MM.1S (cell line): ENCODE measurements at regions not wholly inside any gene's neighbourhood (a gene's known extent, or its start where the extent isn't known, plus 50 kb on each side); places are given as distances from the start of the nearest gene placed in this dataset.

ENCODE experiments used
- DNase-seq: peaks from one replicate; pipeline ENCODE4 v3.0.0-alpha.2; 2015
- H2AFZ ChIP-seq: fragments of 300-600 bp; sonication (generic); 2 replicates; pipeline ENCODE4 v1.6.0; 2016; ENCODE audit warnings: antibody characterized with exemption, low read length
- H3F3A ChIP-seq: fragments of 300-600 bp; sonication (generic); 2 replicates; pipeline ENCODE4 v1.6.1; 2016; ENCODE audit warnings: mild to moderate bottlenecking, antibody characterized with exemption, low read length, moderate library complexity, mixed read lengths; ENCODE audit not compliant: insufficient read depth
- H3K27ac ChIP-seq: fragments of 300-600 bp; sonication (generic); 2 replicates; pipeline ENCODE4 v1.5.1; 2016; ENCODE audit warnings: mild to moderate bottlenecking, low read length
- H3K27me3 ChIP-seq: fragments of 300-600 bp; sonication (generic); replicated peaks from 2 replicates; pipeline ENCODE4 v1.6.0; 2016; ENCODE audit warnings: low read length; ENCODE audit not compliant: insufficient read depth
- H3K36me3 ChIP-seq: fragments of 300-600 bp; sonication (generic); replicated peaks from 2 replicates; pipeline ENCODE4 v1.6.1; 2016; ENCODE audit warnings: mild to moderate bottlenecking, low read length, mixed read lengths; ENCODE audit not compliant: insufficient read depth
- H3K4me1 ChIP-seq: fragments of 300-600 bp; sonication (generic); 2 replicates; pipeline ENCODE4 v1.6.1; 2016; ENCODE audit warnings: low read length, mixed read lengths
- H3K4me2 ChIP-seq: fragments of 300-600 bp; sonication (generic); 2 replicates; pipeline ENCODE4 v1.6.0; 2016; ENCODE audit warnings: low read depth, low read length
- H3K4me3 ChIP-seq: fragments of 300-600 bp; sonication (generic); 2 replicates; pipeline ENCODE4 v1.5.1; 2016; ENCODE audit warnings: low read length, mixed read lengths
- H3K79me2 ChIP-seq: fragments of 300-600 bp; sonication (generic); 2 replicates; pipeline ENCODE4 v1.6.1; 2016; ENCODE audit warnings: mixed run types, low read length, mixed read lengths
- H3K9ac ChIP-seq: fragments of 300-600 bp; sonication (generic); 2 replicates; pipeline ENCODE4 v1.6.1; 2016; ENCODE audit warnings: low read length, mixed read lengths
- H3K9me2 ChIP-seq: fragments of 300-600 bp; sonication (generic); replicated peaks from 2 replicates; pipeline ENCODE4 v1.6.1; 2016; ENCODE audit warnings: mild to moderate bottlenecking, low read length, mixed read lengths; ENCODE audit not compliant: insufficient read depth
- H3K9me3 ChIP-seq: fragments of 300-600 bp; sonication (generic); replicated peaks from 2 replicates; pipeline ENCODE4 v1.6.1; 2016; ENCODE audit warnings: mild to moderate bottlenecking, low read length, mixed read lengths; ENCODE audit not compliant: insufficient read depth
- H4K20me1 ChIP-seq: fragments of 300-600 bp; sonication (generic); 2 replicates; pipeline ENCODE4 v1.6.1; 2016; ENCODE audit warnings: mild to moderate bottlenecking, low read length, moderate library complexity, mixed read lengths; ENCODE audit not compliant: insufficient read depth
- EZH2 ChIP-seq: fragments of 300-600 bp; sonication (generic); optimal IDR thresholded peaks from 2 replicates; pipeline ENCODE3; 2017; ENCODE audit warnings: low read depth, mild to moderate bottlenecking, antibody characterized with exemption, low read length, mixed read lengths
- EZH2phosphoT487 ChIP-seq: fragments of 300-600 bp; sonication (generic); IDR thresholded peaks from 2 replicates; pipeline ENCODE4 v1.6.1; 2018; ENCODE audit warnings: antibody characterized with exemption, low read length
- TF ChIP-seq, protein P1 (sequence below): fragments of 300-600 bp; sonication (generic); IDR thresholded peaks from 2 replicates; pipeline ENCODE4 v1.5.1; 2016; ENCODE audit warnings: antibody characterized with exemption, low read length, mixed read lengths

DNA sequence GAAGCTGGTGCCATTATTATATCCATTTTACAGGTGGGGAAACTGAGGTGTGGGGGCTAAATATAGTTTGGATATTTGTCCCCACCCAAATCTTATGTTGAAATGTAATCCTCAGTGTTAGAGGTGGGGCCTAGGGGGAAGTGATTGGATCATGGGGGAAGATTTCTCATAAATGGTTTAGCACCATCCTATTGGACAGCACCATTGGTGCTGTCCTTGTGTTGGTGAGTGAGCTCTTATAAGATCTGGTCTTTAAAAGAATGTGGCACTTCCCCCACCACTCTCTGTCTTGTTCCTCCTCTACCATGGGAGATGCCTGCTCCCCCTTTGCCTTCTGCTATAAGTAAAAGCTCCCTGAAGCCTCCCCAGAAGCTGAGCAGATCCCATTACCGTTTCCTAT, 119.8 kb upstream of the SEC14L1 start:
- Histone ChIP-seq H3K4me1 (no peaks in the 10 kb centered on the region), H3K4me3 (no peak overlapping the region), H3K27ac (no peak overlapping the region), H3F3A (no peaks in the 10 kb centered on the region), H3K9ac (no peak overlapping the region), H2AFZ (no peak overlapping the region), H3K36me3 (no peaks in the 10 kb centered on the region), H3K79me2 (no peaks in the 10 kb centered on the region), H3K9me3 (no peaks in the 10 kb centered on the region), H3K4me2 (no peak overlapping the region), H3K27me3 (no peaks in the 10 kb centered on the region), H3K9me2 (no peaks in the 10 kb centered on the region), H4K20me1 (no peaks in the 10 kb centered on the region)
- TF ChIP-seq EZH2phosphoT487, result no peak
- DNase-seq, result no peak

DNA sequence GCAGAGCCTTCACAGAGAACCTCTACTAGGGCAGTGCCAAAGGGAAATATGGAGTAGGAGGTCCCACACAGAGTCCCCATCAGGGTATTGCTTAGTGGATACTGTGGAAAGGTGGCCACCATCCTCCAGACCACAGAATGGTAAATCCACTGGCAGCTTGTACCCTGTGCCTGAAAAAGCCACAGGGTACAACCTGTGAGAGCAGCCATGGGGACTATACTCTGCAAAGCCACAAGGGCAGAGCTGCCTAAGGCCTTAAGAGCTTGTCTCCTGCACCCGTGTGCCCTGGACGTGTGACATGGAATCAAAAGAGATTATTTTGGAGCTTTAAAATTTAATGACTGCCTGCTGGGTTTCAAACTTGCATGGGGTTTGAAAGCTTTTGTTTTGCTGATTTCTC, 118.0 kb upstream of the SEC14L1 start:
- H3K27me3 ChIP-seq, result no peaks in the 10 kb centered on the region
- H3K9me3 ChIP-seq, result no peaks in the 10 kb centered on the region
- DNase-seq, result no peak
- no peaks in the 10 kb centered on the region for H4K20me1 ChIP-seq
- no peak overlapping the region for H3K9ac ChIP-seq
- no peaks in the 10 kb centered on the region for H3K9me2 ChIP-seq
- no peak overlapping the region for H3K4me3 ChIP-seq
- no peaks in the 10 kb centered on the region for H3K79me2 ChIP-seq
- no peaks in the 10 kb centered on the region for H3K36me3 ChIP-seq
- H3K4me2 ChIP-seq, result no peak overlapping the region
- TF ChIP-seq EZH2, result no peak
- no peaks in the 10 kb centered on the region for H3F3A ChIP-seq
- no peak overlapping the region for H2AFZ ChIP-seq
- H3K27ac ChIP-seq, result no peak overlapping the region
- H3K4me1 ChIP-seq, result no peaks in the 10 kb centered on the region

DNA sequence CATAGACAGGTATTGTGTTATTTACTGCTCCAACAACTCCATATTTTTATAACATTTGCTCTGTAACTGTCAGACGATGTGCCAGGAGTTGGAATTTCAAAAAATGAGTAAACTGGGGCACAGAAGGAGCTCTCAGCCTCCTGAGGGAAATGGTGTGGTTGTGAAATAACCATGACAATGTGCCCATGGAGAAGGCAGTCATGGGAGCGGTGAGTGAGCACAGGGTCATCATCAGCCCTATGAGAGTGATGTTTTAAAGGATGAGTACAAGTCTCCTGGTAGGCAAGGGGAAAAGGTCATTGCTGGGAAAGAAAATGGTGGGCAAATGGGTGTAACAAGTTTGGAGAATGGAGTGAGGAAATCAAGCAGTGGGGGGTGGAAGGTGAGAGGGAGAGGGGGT, 115.0 kb upstream of the SEC14L1 start:
- Histone ChIP-seq H2AFZ (no peak overlapping the region), H3K4me3 (no peak overlapping the region), H3K27ac (no peak overlapping the region), H4K20me1 (no peaks in the 10 kb centered on the region), H3K79me2 (no peaks in the 10 kb centered on the region), H3K9me3 (no peaks in the 10 kb centered on the region), H3K36me3 (no peaks in the 10 kb centered on the region), H3F3A (no peaks in the 10 kb centered on the region), H3K4me2 (no peak overlapping the region), H3K9ac (no peak overlapping the region), H3K27me3 (no peaks in the 10 kb centered on the region), H3K9me2 (no peaks in the 10 kb centered on the region), H3K4me1 (no peaks in the 10 kb centered on the region)
- TF ChIP-seq EZH2 (no peak), EZH2phosphoT487 (no peak)
- TF ChIP-seq, protein P1, sequence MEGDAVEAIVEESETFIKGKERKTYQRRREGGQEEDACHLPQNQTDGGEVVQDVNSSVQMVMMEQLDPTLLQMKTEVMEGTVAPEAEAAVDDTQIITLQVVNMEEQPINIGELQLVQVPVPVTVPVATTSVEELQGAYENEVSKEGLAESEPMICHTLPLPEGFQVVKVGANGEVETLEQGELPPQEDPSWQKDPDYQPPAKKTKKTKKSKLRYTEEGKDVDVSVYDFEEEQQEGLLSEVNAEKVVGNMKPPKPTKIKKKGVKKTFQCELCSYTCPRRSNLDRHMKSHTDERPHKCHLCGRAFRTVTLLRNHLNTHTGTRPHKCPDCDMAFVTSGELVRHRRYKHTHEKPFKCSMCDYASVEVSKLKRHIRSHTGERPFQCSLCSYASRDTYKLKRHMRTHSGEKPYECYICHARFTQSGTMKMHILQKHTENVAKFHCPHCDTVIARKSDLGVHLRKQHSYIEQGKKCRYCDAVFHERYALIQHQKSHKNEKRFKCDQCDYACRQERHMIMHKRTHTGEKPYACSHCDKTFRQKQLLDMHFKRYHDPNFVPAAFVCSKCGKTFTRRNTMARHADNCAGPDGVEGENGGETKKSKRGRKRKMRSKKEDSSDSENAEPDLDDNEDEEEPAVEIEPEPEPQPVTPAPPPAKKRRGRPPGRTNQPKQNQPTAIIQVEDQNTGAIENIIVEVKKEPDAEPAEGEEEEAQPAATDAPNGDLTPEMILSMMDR, result no peak
- no peak for DNase-seq

DNA sequence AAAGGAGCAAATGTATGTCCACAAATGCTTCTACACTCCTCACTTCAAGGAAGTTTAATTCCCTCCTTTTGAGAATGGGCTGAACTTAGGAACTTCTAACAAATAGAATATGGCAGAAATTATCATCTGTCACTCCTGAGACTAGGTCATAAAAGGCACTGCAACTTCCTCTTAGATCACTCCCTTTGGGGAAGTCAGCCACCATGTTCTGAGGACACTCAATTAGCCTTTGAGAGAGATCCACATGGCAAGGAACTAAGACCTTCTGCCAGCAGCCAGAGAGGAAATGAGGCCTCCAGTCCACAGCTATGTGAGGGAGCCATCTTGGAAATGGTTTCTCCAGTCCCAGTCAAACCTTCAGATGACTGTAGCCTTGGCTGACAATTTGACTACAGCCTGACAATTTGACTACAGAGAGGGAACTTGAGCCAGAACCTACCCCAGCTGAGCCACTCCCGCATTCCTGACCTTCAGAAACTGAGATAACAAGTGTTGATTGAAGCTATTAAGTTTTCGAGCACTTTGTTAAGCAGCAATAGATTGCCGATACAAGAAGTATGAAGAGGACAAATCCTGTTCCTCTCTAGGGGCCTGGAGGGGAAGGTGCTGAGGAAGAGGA, 113.4 kb upstream of the SEC14L1 start:
- Histone ChIP-seq H3K27me3 (no peaks in the 10 kb centered on the region), H2AFZ (no peak overlapping the region), H3K9me2 (no peaks in the 10 kb centered on the region)

More for the DNA sequence above, 113.4 kb upstream of the SEC14L1 start:
- H3K36me3 ChIP-seq, result no peaks in the 10 kb centered on the region
- no peaks in the 10 kb centered on the region for H3K9me3 ChIP-seq
- no peaks in the 10 kb centered on the region for H3K79me2 ChIP-seq
- H3K9ac ChIP-seq, result no peak overlapping the region
- TF ChIP-seq, protein P1, result no peak
- TF ChIP-seq EZH2phosphoT487 (no peak), EZH2 (no peak)
- H4K20me1 ChIP-seq, result no peaks in the 10 kb centered on the region
- no peak overlapping the region for H3K4me2 ChIP-seq
- no peak for DNase-seq
- no peak overlapping the region for H3K4me3 ChIP-seq
- H3K27ac ChIP-seq, result no peak overlapping the region
- H3K4me1 ChIP-seq, result no peaks in the 10 kb centered on the region
- H3F3A ChIP-seq, result no peaks in the 10 kb centered on the region
